ENCODE measurements at regions not wholly inside any gene's neighbourhood (a gene's known extent, or its start where the extent isn't known, plus 50 kb on each side); places are given as distances from the start of the nearest gene placed in this dataset.

GRCh38 chr18:51397347-51397962 is 200.0 kb upstream of the MEX3C start:
- DNase-seq (ENCODE audit: low read depth in 3 of 3, low spot score in 2 of 3): no peak

GRCh38 chr18:51398104-51398503 is 200.6 kb upstream of the MEX3C start:
- DNase-seq (ENCODE audit: low read depth in 3 of 3, low spot score in 2 of 3): no peak

GRCh38 chr18:51399491-51400122 is 202.1 kb upstream of the MEX3C start:
- DNase-seq (ENCODE audit: low read depth in 3 of 3, low spot score in 2 of 3): no peak

- DNase-seq (ENCODE audit: low read depth in 3 of 3, low spot score in 2 of 3): no peak
Measured at GRCh38 chr18:51400721-51401120, 203.2 kb upstream of the MEX3C start.

GRCh38 chr18:51401912-51402311 is 204.4 kb upstream of the MEX3C start:
- no peak for DNase-seq (ENCODE audit: low read depth in 3 of 3, low spot score in 2 of 3)

GRCh38 chr18:51404620-51405019 is 207.1 kb upstream of the MEX3C start:
- DNase-seq (ENCODE audit: low read depth in 3 of 3, low spot score in 2 of 3): no peak

- no peak for DNase-seq (ENCODE audit: low read depth in 3 of 3, low spot score in 2 of 3)
Measured at GRCh38 chr18:51405683-51406477, 208.4 kb upstream of the MEX3C start.

GRCh38 chr18:51417643-51418483 is 220.4 kb upstream of the MEX3C start:
- no peak for DNase-seq (ENCODE audit: low read depth in 3 of 3, low spot score in 2 of 3)

GRCh38 chr18:51425475-51425874 is 228.0 kb upstream of the MEX3C start:
- DNase-seq (ENCODE audit: low read depth in 3 of 3, low spot score in 2 of 3): no peak

GRCh38 chr18:51425889-51426288 is 228.4 kb upstream of the MEX3C start:
- DNase-seq (ENCODE audit: low read depth in 3 of 3, low spot score in 2 of 3): no peak

GRCh38 chr18:51426996-51427395 is 229.5 kb upstream of the MEX3C start:
- DNase-seq (ENCODE audit: low read depth in 3 of 3, low spot score in 2 of 3): no peak

GRCh38 chr18:51429644-51430043 is 232.2 kb upstream of the MEX3C start:
- no peak for DNase-seq (ENCODE audit: low read depth in 3 of 3, low spot score in 2 of 3)

- DNase-seq (ENCODE audit: low read depth in 3 of 3, low spot score in 2 of 3): no peak
Measured at GRCh38 chr18:51430538-51430937, 233.1 kb upstream of the MEX3C start.

- DNase-seq (ENCODE audit: low read depth in 3 of 3, low spot score in 2 of 3): no peak
Measured at GRCh38 chr18:51433296-51433695, 235.8 kb upstream of the MEX3C start.

GRCh38 chr18:51433881-51434280 is 236.4 kb upstream of the MEX3C start:
- DNase-seq (ENCODE audit: low read depth in 3 of 3, low spot score in 2 of 3): no peak

- DNase-seq (ENCODE audit: low read depth in 3 of 3, low spot score in 2 of 3): no peak
Measured at GRCh38 chr18:51437280-51438271, 240.1 kb upstream of the MEX3C start.

- DNase-seq (ENCODE audit: low read depth in 3 of 3, low spot score in 2 of 3): no peak
Measured at GRCh38 chr18:51438797-51439350, 241.4 kb upstream of the MEX3C start.

- no peak for DNase-seq (ENCODE audit: low read depth in 3 of 3, low spot score in 2 of 3)
Measured at GRCh38 chr18:51442012-51442411, 244.5 kb upstream of the MEX3C start.

GRCh38 chr18:51446571-51447210 is 249.2 kb upstream of the MEX3C start:
- no peak for DNase-seq (ENCODE audit: low read depth in 3 of 3, low spot score in 2 of 3)
